ENCODE measurements at regions not wholly inside any gene's neighbourhood (a gene's known extent, or its start where the extent isn't known, plus 50 kb on each side); places are given as distances from the start of the nearest gene placed in this dataset.

GRCh38 chr4:18937080-18937479 is 915.5 kb upstream of the LCORL start:
- TF ChIP-seq CTCF (IDR thresholded peaks at IDR 0.05), result no peak
- TF ChIP-seq POLR2AphosphoS5 (IDR thresholded peaks at IDR 0.05), result no peak
- TF ChIP-seq EP300 (IDR thresholded peaks at IDR 0.05), result no peak
- no peak for TF ChIP-seq POLR2A (IDR thresholded peaks at IDR 0.05)
- WGBS, 2 donors, result 75 to 77% methylated on average over 4 of the region's 4 CpGs
- DNase-seq, result no peak
- H3K27ac ChIP-seq, result no peak overlapping the region
- peaks cover 0 to 2% (median 0%) of the 10 kb centered on the region in 4 donors for H3K4me1 ChIP-seq
- no peaks in the 10 kb centered on the region for H3K9me3 ChIP-seq
- intact Hi-C loops (cut with DNase I), result no loop called here
- H3K4me3 ChIP-seq, result no peak overlapping the region
- H3K27me3 ChIP-seq, result no peaks in the 10 kb centered on the region
- H3K36me3 ChIP-seq, result no peaks in the 10 kb centered on the region

GRCh38 chr4:18935659-18936345 is 914.2 kb upstream of the LCORL start:
- no peaks in the 10 kb centered on the region for H3K9me3 ChIP-seq
- intact Hi-C loops (cut with DNase I), result no loop called here
- no peaks in the 10 kb centered on the region for H3K27me3 ChIP-seq
- TF ChIP-seq POLR2AphosphoS5 (IDR thresholded peaks at IDR 0.05) (no peak), POLR2A (IDR thresholded peaks at IDR 0.05) (no peak), CTCF (IDR thresholded peaks at IDR 0.05) (no peak), EP300 (IDR thresholded peaks at IDR 0.05) (no peak)
- H3K4me3 ChIP-seq, result no peak overlapping the region
- DNase-seq, result no peak
- peaks cover 0 to 2% (median 0%) of the 10 kb centered on the region in 4 donors for H3K4me1 ChIP-seq
- WGBS, 2 donors, result 74 to 76% methylated on average over 7 of the region's 7 CpGs
- H3K36me3 ChIP-seq, result no peaks in the 10 kb centered on the region
- H3K27ac ChIP-seq, result no peak overlapping the region

- intact Hi-C loops (cut with DNase I), result loop anchor here (5.0 kb wide), 1 partner anchor 242 kb away; no protein-coding TSS in a partner anchor
- Histone ChIP-seq H3K36me3 (no peaks in the 10 kb centered on the region), H3K4me3 (no peak overlapping the region), H3K27ac (no peak overlapping the region), H3K9me3 (no peaks in the 10 kb centered on the region), H3K27me3 (no peaks in the 10 kb centered on the region), H3K4me1 (peaks cover 0 to 2% (median 0%) of the 10 kb centered on the region in 4 donors)
- 36 to 53% methylated on average over 4 of the region's 4 CpGs for WGBS, 2 donors
- TF ChIP-seq CTCF (IDR thresholded peaks at IDR 0.05), result peak in 1 of 4 experiments; percentile 11
- TF ChIP-seq POLR2A (IDR thresholded peaks at IDR 0.05), result no peak
- DNase-seq, result no peak
Measured at GRCh38 chr4:18934197-18934596, 912.6 kb upstream of the LCORL start.

- no peak for TF ChIP-seq EP300 (IDR thresholded peaks at IDR 0.05)
- TF ChIP-seq POLR2AphosphoS5 (IDR thresholded peaks at IDR 0.05), result no peak
- no peak for TF ChIP-seq POLR2A (IDR thresholded peaks at IDR 0.05)
- intact Hi-C loops (cut with DNase I), result loop anchor here (5.0 kb wide), 1 partner anchor 241 kb away; no protein-coding TSS in a partner anchor
- H3K36me3 ChIP-seq, result no peaks in the 10 kb centered on the region
- 21 to 74% methylated on average over 1 of the region's 1 CpG for WGBS, 2 donors
- no peak overlapping the region for H3K4me3 ChIP-seq
- H3K9me3 ChIP-seq, result no peaks in the 10 kb centered on the region
- no peaks in the 10 kb centered on the region for H3K27me3 ChIP-seq
- H3K27ac ChIP-seq, result no peak overlapping the region
- H3K4me1 ChIP-seq, result peaks cover 0 to 2% (median 0%) of the 10 kb centered on the region in 4 donors
- no peak for DNase-seq
Measured at GRCh38 chr4:18932730-18933339, 911.3 kb upstream of the LCORL start.

GRCh38 chr4:18931643-18932377 is 910.3 kb upstream of the LCORL start:
- no peak for TF ChIP-seq CTCF (IDR thresholded peaks at IDR 0.05)
- TF ChIP-seq POLR2A (IDR thresholded peaks at IDR 0.05), result no peak
- TF ChIP-seq EP300 (IDR thresholded peaks at IDR 0.05), result no peak
- TF ChIP-seq POLR2AphosphoS5 (IDR thresholded peaks at IDR 0.05), result no peak
- intact Hi-C loops (cut with DNase I), result loop anchor here (5.0 kb wide), 1 partner anchor 240 kb away; no protein-coding TSS in a partner anchor
- Histone ChIP-seq H3K4me1 (peaks cover 0 to 2% (median 0%) of the 10 kb centered on the region in 4 donors), H3K4me3 (peak overlapping the region in 1 of 4 donors; percentile 5), H3K36me3 (no peaks in the 10 kb centered on the region), H3K27ac (no peak overlapping the region), H3K9me3 (no peaks in the 10 kb centered on the region), H3K27me3 (no peaks in the 10 kb centered on the region)
- WGBS, 2 donors, result 87 to 89% methylated on average over 1 of the region's 1 CpG
- DNase-seq, result no peak

All from sigmoid colon (tissue), 6 donors.